ENCODE measurements at regions not wholly inside any gene's neighbourhood (a gene's known extent, or its start where the extent isn't known, plus 50 kb on each side); places are given as distances from the start of the nearest gene placed in this dataset.
A peak's percentile ranks its signal among the peaks of the same experiment; 100 is the strongest.
"Not testable (repeated sequence)": the region's sequence is repeated elsewhere in the genome, so short reads cannot be mapped to it uniquely, and the experiment has no call there.

DNA sequence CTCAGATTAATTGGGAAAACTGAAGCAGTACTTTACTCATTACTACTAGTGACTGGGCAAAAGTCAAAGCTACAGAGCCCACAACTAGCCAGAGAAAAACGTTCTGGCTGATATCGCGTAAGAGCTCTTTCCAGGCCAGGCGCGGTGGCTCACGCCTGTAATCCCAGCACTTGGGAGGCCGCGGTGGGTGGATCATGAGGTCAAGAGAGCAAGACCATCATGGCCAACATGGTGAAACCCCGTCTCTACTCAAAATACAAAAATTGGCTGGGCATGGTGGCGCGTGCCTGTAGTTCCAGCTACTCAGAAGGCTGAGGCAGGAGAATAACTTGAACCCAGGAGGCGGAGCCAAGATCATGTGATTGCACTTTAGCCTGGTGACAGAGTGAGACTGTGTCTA is 71.8 kb upstream of the C10orf120 start:
- H3K4ac ChIP-seq (ENCODE audit: low read length); H2BK12ac ChIP-seq (ENCODE audit: low read length); H4K8ac ChIP-seq (ENCODE audit: low read depth, low read length); H2BK120ac ChIP-seq (ENCODE audit: low read depth, low read length); H3K9me3 ChIP-seq (replicated peaks in 1 of 2; ENCODE audit: control insufficient read depth in 2 of 2, insufficient read depth in 1 of 2, low read depth in 1 of 2, low read length in 2 of 2); H2BK15ac ChIP-seq (ENCODE audit: low read length); H2AFZ ChIP-seq (ENCODE audit: low read length); H3K79me1 ChIP-seq (ENCODE audit: low read depth, low read length); H2AK5ac ChIP-seq (ENCODE audit: low read depth, low read length); H3K4me1 ChIP-seq (ENCODE audit: control insufficient read depth in 2 of 2, insufficient read depth in 1 of 2, low read depth in 1 of 2, low read length in 2 of 2); H4K91ac ChIP-seq (ENCODE audit: low read depth, low read length, poor library complexity); H3K36me3 ChIP-seq (replicated peaks in 1 of 2; ENCODE audit: control insufficient read depth in 2 of 2, insufficient read depth in 2 of 2, low read length in 2 of 2); H3K18ac ChIP-seq (ENCODE audit: low read length); H3K27me3 ChIP-seq (ENCODE audit: control insufficient read depth in 3 of 3, insufficient read depth in 3 of 3, low read depth in 1 of 3, low read length in 3 of 3); H3K23ac ChIP-seq (ENCODE audit: low read depth, low read length, poor library complexity); H3K9ac ChIP-seq (ENCODE audit: low read depth, low read length, poor library complexity); H3K4me3 ChIP-seq (ENCODE audit: low read length in 2 of 2); H2BK5ac ChIP-seq (ENCODE audit: low read length); H3K4me2 ChIP-seq (ENCODE audit: insufficient read depth, low read length, poor library complexity, severe bottlenecking); DNase-seq (ENCODE audit: low spot score); H3K14ac ChIP-seq (ENCODE audit: low read length); H3K27ac ChIP-seq (replicated peaks; ENCODE audit: low read length): not testable (repeated sequence)
- no CpG with 5 or more reads among the region's 12 CpGs for WGBS, 2 donors (ENCODE audit: extremely low coverage in 2 of 2, insufficient read length in 2 of 2, insufficient replicate concordance in 1 of 2)

GRCh38 chr10:122768389-122768745 is 68.7 kb upstream of the C10orf120 start:
- H3K27ac ChIP-seq (replicated peaks; ENCODE audit: low read length): no peak overlapping the region
- H4K91ac ChIP-seq (ENCODE audit: low read depth, low read length, poor library complexity): no peak overlapping the region
- no peak overlapping the region for H3K9ac ChIP-seq (ENCODE audit: low read depth, low read length, poor library complexity)
- no peak overlapping the region for H4K8ac ChIP-seq (ENCODE audit: low read depth, low read length)
- H2AK5ac ChIP-seq (ENCODE audit: low read depth, low read length): no peak overlapping the region
- H2BK120ac ChIP-seq (ENCODE audit: low read depth, low read length): no peak overlapping the region
- WGBS, 2 donors (ENCODE audit: extremely low coverage in 2 of 2, insufficient read length in 2 of 2, insufficient replicate concordance in 1 of 2): no CpG with 5 or more reads among the region's 1 CpG
- no peak overlapping the region for H3K14ac ChIP-seq (ENCODE audit: low read length)
- no peaks in the 10 kb centered on the region for H3K4me1 ChIP-seq (ENCODE audit: control insufficient read depth in 2 of 2, insufficient read depth in 1 of 2, low read depth in 1 of 2, low read length in 2 of 2)
- no peak overlapping the region for H2BK5ac ChIP-seq (ENCODE audit: low read length)
- H2BK15ac ChIP-seq (ENCODE audit: low read length): no peak overlapping the region
- H3K23ac ChIP-seq (ENCODE audit: low read depth, low read length, poor library complexity): peak overlapping the region; percentile 35
- H2BK12ac ChIP-seq (ENCODE audit: low read length): no peak overlapping the region
- no peaks in the 10 kb centered on the region for H3K36me3 ChIP-seq (replicated peaks in 1 of 2; ENCODE audit: control insufficient read depth in 2 of 2, insufficient read depth in 2 of 2, low read length in 2 of 2)
- no peak overlapping the region for H3K4ac ChIP-seq (ENCODE audit: low read length)
- no peak overlapping the region for H3K18ac ChIP-seq (ENCODE audit: low read length)
- H2AFZ ChIP-seq (ENCODE audit: low read length): no peak overlapping the region
- H3K4me2 ChIP-seq (ENCODE audit: insufficient read depth, low read length, poor library complexity, severe bottlenecking): no peak overlapping the region
- H3K4me3 ChIP-seq (ENCODE audit: low read length in 2 of 2): no peak overlapping the region
- H3K79me1 ChIP-seq (ENCODE audit: low read depth, low read length): no peaks in the 10 kb centered on the region
- DNase-seq (ENCODE audit: low spot score): no peak
- no peaks in the 10 kb centered on the region for H3K27me3 ChIP-seq (ENCODE audit: control insufficient read depth in 3 of 3, insufficient read depth in 3 of 3, low read depth in 1 of 3, low read length in 3 of 3)
- no peaks in the 10 kb centered on the region for H3K9me3 ChIP-seq (replicated peaks in 1 of 2; ENCODE audit: control insufficient read depth in 2 of 2, insufficient read depth in 1 of 2, low read depth in 1 of 2, low read length in 2 of 2)

DNA sequence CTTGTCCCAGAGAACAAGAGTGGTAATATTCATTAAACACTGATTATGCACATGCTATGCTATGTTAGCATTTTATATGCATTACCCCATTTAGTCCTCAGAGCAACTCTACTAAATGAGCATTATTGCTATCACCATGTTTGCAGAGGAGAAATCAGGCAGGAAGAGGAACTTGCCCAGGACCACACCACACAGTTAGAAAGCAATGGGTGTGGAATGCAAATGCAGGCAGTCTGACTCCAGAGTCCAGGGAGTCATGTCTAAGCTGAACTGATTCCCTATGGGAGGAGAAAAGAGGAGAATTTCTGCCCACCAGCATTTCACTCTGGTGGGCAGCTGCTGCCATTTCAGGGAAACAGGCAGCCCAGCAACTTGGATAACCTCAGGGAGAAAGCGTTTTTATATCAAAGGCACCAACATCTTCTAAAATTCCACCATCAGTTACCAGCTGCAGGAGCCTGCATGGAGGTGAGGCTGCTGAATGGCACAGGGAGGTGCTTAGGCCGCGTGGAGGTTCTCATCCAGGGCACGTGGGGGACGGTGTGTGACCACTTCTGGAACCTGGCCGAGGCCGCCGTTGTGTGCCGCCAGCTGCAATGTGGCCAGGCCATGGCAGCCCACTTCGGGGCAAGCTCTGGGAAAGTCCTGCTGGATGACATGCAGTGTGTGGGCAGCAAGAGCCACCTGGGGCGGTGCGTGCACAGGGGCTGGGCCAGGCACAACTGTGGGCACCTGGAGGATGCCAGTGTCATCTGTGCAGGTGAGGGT is 68.2 kb upstream of the C10orf120 start:
- H3K4ac ChIP-seq (ENCODE audit: low read length): no peak overlapping the region
- no peak overlapping the region for H4K91ac ChIP-seq (ENCODE audit: low read depth, low read length, poor library complexity)
- peak overlapping the region; percentile 35 for H3K23ac ChIP-seq (ENCODE audit: low read depth, low read length, poor library complexity)
- peak overlapping the region in 1 of 2 donors; percentile 19 for H3K4me3 ChIP-seq (ENCODE audit: low read length in 2 of 2)
- no peaks in the 10 kb centered on the region for H3K4me1 ChIP-seq (ENCODE audit: control insufficient read depth in 2 of 2, insufficient read depth in 1 of 2, low read depth in 1 of 2, low read length in 2 of 2)
- no peak overlapping the region for H3K9ac ChIP-seq (ENCODE audit: low read depth, low read length, poor library complexity)
- H3K9me3 ChIP-seq (replicated peaks in 1 of 2; ENCODE audit: control insufficient read depth in 2 of 2, insufficient read depth in 1 of 2, low read depth in 1 of 2, low read length in 2 of 2): no peaks in the 10 kb centered on the region
- no peak overlapping the region for H2AFZ ChIP-seq (ENCODE audit: low read length)
- H2BK15ac ChIP-seq (ENCODE audit: low read length): no peak overlapping the region
- H2AK5ac ChIP-seq (ENCODE audit: low read depth, low read length): no peak overlapping the region
- no peak for DNase-seq (ENCODE audit: low spot score)
- no peak overlapping the region for H2BK5ac ChIP-seq (ENCODE audit: low read length)
- no peak overlapping the region for H4K8ac ChIP-seq (ENCODE audit: low read depth, low read length)
- no peaks in the 10 kb centered on the region for H3K36me3 ChIP-seq (replicated peaks in 1 of 2; ENCODE audit: control insufficient read depth in 2 of 2, insufficient read depth in 2 of 2, low read length in 2 of 2)
- H3K18ac ChIP-seq (ENCODE audit: low read length): peak overlapping the region; percentile 81
- no CpG with 5 or more reads among the region's 12 CpGs for WGBS, 2 donors (ENCODE audit: extremely low coverage in 2 of 2, insufficient read length in 2 of 2, insufficient replicate concordance in 1 of 2)
- H3K4me2 ChIP-seq (ENCODE audit: insufficient read depth, low read length, poor library complexity, severe bottlenecking): no peak overlapping the region
- no peak overlapping the region for H2BK120ac ChIP-seq (ENCODE audit: low read depth, low read length)
- no peak overlapping the region for H3K27ac ChIP-seq (replicated peaks; ENCODE audit: low read length)
- peak overlapping the region; percentile 69 for H2BK12ac ChIP-seq (ENCODE audit: low read length)
- no peak overlapping the region for H3K14ac ChIP-seq (ENCODE audit: low read length)
- H3K79me1 ChIP-seq (ENCODE audit: low read depth, low read length): no peaks in the 10 kb centered on the region
- H3K27me3 ChIP-seq (ENCODE audit: control insufficient read depth in 3 of 3, insufficient read depth in 3 of 3, low read depth in 1 of 3, low read length in 3 of 3): no peaks in the 10 kb centered on the region

GRCh38 chr10:122765412-122765811 is 65.8 kb upstream of the C10orf120 start:
- Histone ChIP-seq H4K8ac (ENCODE audit: low read depth, low read length) (no peak overlapping the region), H3K4me1 (ENCODE audit: control insufficient read depth in 2 of 2, insufficient read depth in 1 of 2, low read depth in 1 of 2, low read length in 2 of 2) (no peaks in the 10 kb centered on the region), H2BK120ac (ENCODE audit: low read depth, low read length) (no peak overlapping the region), H3K27me3 (ENCODE audit: control insufficient read depth in 3 of 3, insufficient read depth in 3 of 3, low read depth in 1 of 3, low read length in 3 of 3) (no peaks in the 10 kb centered on the region), H3K9ac (ENCODE audit: low read depth, low read length, poor library complexity) (no peak overlapping the region), H3K9me3 (replicated peaks in 1 of 2; ENCODE audit: control insufficient read depth in 2 of 2, insufficient read depth in 1 of 2, low read depth in 1 of 2, low read length in 2 of 2) (peaks cover 0 to 2% of the 10 kb centered on the region in 2 donors), H2BK5ac (ENCODE audit: low read length) (no peak overlapping the region), H3K4me2 (ENCODE audit: insufficient read depth, low read length, poor library complexity, severe bottlenecking) (no peak overlapping the region), H2AFZ (ENCODE audit: low read length) (no peak overlapping the region), H2AK5ac (ENCODE audit: low read depth, low read length) (no peak overlapping the region), H2BK12ac (ENCODE audit: low read length) (no peak overlapping the region), H2BK15ac (ENCODE audit: low read length) (no peak overlapping the region), H3K18ac (ENCODE audit: low read length) (no peak overlapping the region), H4K91ac (ENCODE audit: low read depth, low read length, poor library complexity) (no peak overlapping the region), H3K36me3 (replicated peaks in 1 of 2; ENCODE audit: control insufficient read depth in 2 of 2, insufficient read depth in 2 of 2, low read length in 2 of 2) (no peaks in the 10 kb centered on the region), H3K4ac (ENCODE audit: low read length) (no peak overlapping the region), H3K23ac (ENCODE audit: low read depth, low read length, poor library complexity) (no peak overlapping the region), H3K14ac (ENCODE audit: low read length) (no peak overlapping the region), H3K79me1 (ENCODE audit: low read depth, low read length) (no peaks in the 10 kb centered on the region), H3K4me3 (ENCODE audit: low read length in 2 of 2) (no peak overlapping the region), H3K27ac (replicated peaks; ENCODE audit: low read length) (no peak overlapping the region)
- no peak for DNase-seq (ENCODE audit: low spot score)
- WGBS, 2 donors (ENCODE audit: extremely low coverage in 2 of 2, insufficient read length in 2 of 2, insufficient replicate concordance in 1 of 2): no CpG with 5 or more reads among the region's 2 CpGs
